IMR-90 (cell line): ENCODE measurements at regions not wholly inside any gene's neighbourhood (a gene's known extent, or its start where the extent isn't known, plus 50 kb on each side); places are given as distances from the start of the nearest gene placed in this dataset.

Experiments
- ATAC-seq: fragments of 200-7000 bp; cut with Tn5 transposase; 2 replicates; pipeline ENCODE4 v1.9.1; 2020; ENCODE audit warnings: low read depth, mild to moderate bottlenecking, moderate library complexity
- BruUV-seq: library from RNA; stranded (reverse); fragments of 400-500 nt; replicated peaks from 2 replicates; lab custom pipeline; 2021; lab: Mats Ljungman, UMichigan
- CTCF ChIA-PET: fragments of 300-600 bp; formaldehyde crosslinking; extraction: SDS; loops from one replicate; lab custom pipeline; 2021; ENCODE audit warnings: antibody characterized with exemption; lab: Yijun Ruan, JAX
- POLR2A ChIA-PET: fragments of 300-600 bp; sonication (Branson Sonifier 250); formaldehyde crosslinking; loops from one replicate; lab custom pipeline; 2022; ENCODE audit warnings: antibody characterized with exemption; ENCODE audit not compliant: unreplicated experiment; lab: Charles Lee
- DNase-seq: peaks from one replicate; pipeline ENCODE4 v3.0.0; 2013
- H2AFZ ChIP-seq: replicated peaks from 2 replicates; pipeline ENCODE3; 2013; ENCODE audit warnings: low read length, mild to moderate bottlenecking; ENCODE audit not compliant: poor library complexity
- H2AK5ac ChIP-seq: 2 replicates; pipeline ENCODE4 v1.6.1; 2013; ENCODE audit warnings: low read depth, low read length, inconsistent platforms
- H2AK9ac ChIP-seq: replicated peaks from 2 replicates; pipeline ENCODE3; 2013; ENCODE audit warnings: mild to moderate bottlenecking, low read depth, low read length, moderate library complexity; ENCODE audit not compliant: poor library complexity
- H2BK120ac ChIP-seq: 2 replicates; pipeline ENCODE4 v1.6.1; 2013; ENCODE audit warnings: low read depth, low read length, inconsistent platforms
- H2BK15ac ChIP-seq: 3 replicates; pipeline ENCODE4 v1.6.1; 2013; ENCODE audit warnings: low read depth, low read length, inconsistent platforms
- H2BK20ac ChIP-seq: 2 replicates; pipeline ENCODE4 v1.6.1; 2013; ENCODE audit warnings: low read depth, mild to moderate bottlenecking, inconsistent platforms, low read length, moderate library complexity
- H2BK5ac ChIP-seq: 2 replicates; pipeline ENCODE4 v1.6.1; 2013; ENCODE audit warnings: mild to moderate bottlenecking, low read depth, low read length, inconsistent platforms; ENCODE audit not compliant: poor library complexity, severe bottlenecking
- H3K14ac ChIP-seq: replicated peaks from 2 replicates; pipeline ENCODE4 v1.6.1; 2013; ENCODE audit warnings: low read depth, low read length, inconsistent platforms
- H3K18ac ChIP-seq: 2 replicates; pipeline ENCODE4 v1.6.1; 2013; ENCODE audit warnings: low read depth, low read length, control low read depth
- H3K23ac ChIP-seq: 2 replicates; pipeline ENCODE4 v1.6.1; 2013; ENCODE audit warnings: low read depth, low read length, inconsistent platforms
- H3K27ac ChIP-seq: 2 replicates; pipeline ENCODE4 v1.5.1; 2013; ENCODE audit warnings: mild to moderate bottlenecking, control low read depth, low read length; ENCODE audit not compliant: insufficient read depth
- H3K27me3 ChIP-seq: 2 replicates; pipeline ENCODE4 v1.6.1; 2013; ENCODE audit warnings: low read length; ENCODE audit not compliant: control insufficient read depth, insufficient read depth
- H3K36me3 ChIP-seq: 2 replicates; pipeline ENCODE4 v1.6.1; 2013; ENCODE audit warnings: low read length, mixed read lengths; ENCODE audit not compliant: control insufficient read depth, insufficient read depth
- H3K4ac ChIP-seq: 2 replicates; pipeline ENCODE4 v1.6.1; 2013; ENCODE audit warnings: low read depth, low read length, inconsistent platforms
- H3K4me1 ChIP-seq: 2 replicates; pipeline ENCODE4 v1.6.1; 2013; ENCODE audit warnings: low read length, mixed read lengths; ENCODE audit not compliant: control insufficient read depth, insufficient read depth
- H3K4me2 ChIP-seq: 2 replicates; pipeline ENCODE4 v1.6.1; 2013; ENCODE audit warnings: low read depth, mild to moderate bottlenecking, control low read depth, low read length, moderate library complexity
- H3K4me3 ChIP-seq: 2 replicates; pipeline ENCODE4 v1.5.1; 2013; ENCODE audit warnings: low read depth, mild to moderate bottlenecking, control low read depth, low read length, moderate library complexity; ENCODE audit not compliant: insufficient read depth
- H3K56ac ChIP-seq: 2 replicates; pipeline ENCODE4 v1.6.1; 2013; ENCODE audit warnings: low read length, inconsistent platforms; ENCODE audit not compliant: insufficient read depth; ENCODE audit errors: extremely low read depth
- H3K79me1 ChIP-seq, 2 experiments: 2 replicates each; pipeline ENCODE4 v1.6.1; 2013; ENCODE audit warnings: low read length in 2 of 2, inconsistent platforms in 1 of 2, low read depth in 1 of 2
- H3K9ac ChIP-seq: 2 replicates; pipeline ENCODE4 v1.6.1; 2013; ENCODE audit warnings: low read depth, low read length, control low read depth
- H3K9me1 ChIP-seq: 2 replicates; pipeline ENCODE4 v1.6.1; 2013; ENCODE audit warnings: low read length, inconsistent platforms; ENCODE audit not compliant: insufficient read depth
- H3K9me3 ChIP-seq: 2 replicates; pipeline ENCODE4 v1.6.1; 2013; ENCODE audit warnings: low read length; ENCODE audit not compliant: control insufficient read depth, insufficient read depth
- H4K20me1 ChIP-seq: 2 replicates; pipeline ENCODE4 v1.6.1; 2013; ENCODE audit warnings: low read length, inconsistent platforms; ENCODE audit not compliant: insufficient read depth
- H4K5ac ChIP-seq: 2 replicates; pipeline ENCODE4 v1.6.1; 2013; ENCODE audit warnings: mild to moderate bottlenecking, low read depth, low read length, control low read depth
- H4K8ac ChIP-seq, 2 experiments: 2 replicates each; pipeline ENCODE4 v1.6.1; 2013; ENCODE audit warnings: low read depth in 2 of 2, low read length in 2 of 2, control low read depth in 1 of 2, inconsistent platforms in 1 of 2
- H4K91ac ChIP-seq: 2 replicates; pipeline ENCODE4 v1.6.1; 2013; ENCODE audit warnings: low read depth, low read length, inconsistent platforms; ENCODE audit not compliant: insufficient read depth
- RCOR1 ChIP-seq: IDR thresholded peaks from 2 replicates; pipeline ENCODE4 v1.6.1; 2012; ENCODE audit warnings: mild to moderate bottlenecking, low read length, improper control_type of control experiment; ENCODE audit not compliant: insufficient replicate concordance
- WGBS, 2 experiments: methylation state at CpG; one replicate each; pipeline versions ENCODE4 v1.1.5 to v1.1.7; 2013; ENCODE audit warnings: missing lambda C conversion rate in 2 of 2; ENCODE audit not compliant: insufficient read length in 1 of 2; ENCODE audit errors: extremely low coverage in 2 of 2; 5-methylcytosine and 5-hydroxymethylcytosine counted together
- dilution Hi-C: fragments of 300-500 bp; cut with HindIII; formaldehyde crosslinking; loops from one replicate; pipeline ENCODE4 v1.14.3; 2018; ENCODE audit warnings: low sequenced_read_pairs; ENCODE audit not compliant: unreplicated experiment
- in situ Hi-C: fragments of 300-500 bp; cut with MboI; formaldehyde crosslinking; loops from 3 replicates; pipeline ENCODE4 v1.14.3; 2019; ENCODE audit warnings: low sequenced_read_pairs, inconsistent platforms, mixed read lengths
- intact Hi-C: fragments of 100-400 bp; cut with micrococcal nuclease; formaldehyde crosslinking; loops from 2 replicates; pipeline ENCODE4 v1.10.0; 2022

GRCh38 chr19:28687296-28687695, 525.7 kb downstream of the UQCRFS1 start:
- H2BK20ac ChIP-seq = no peak overlapping the region
- no peak overlapping the region for H2AK5ac ChIP-seq
- TF ChIP-seq RCOR1 = no peak
- no CpG with 5 or more reads among the region's 1 CpG for WGBS, 2 experiments
- H3K56ac ChIP-seq = no peak overlapping the region
- in situ Hi-C loops (no loop called here), dilution Hi-C loops (no loop called here), intact Hi-C loops (no loop called here)
- no peak overlapping the region for H3K14ac ChIP-seq
- H3K4ac ChIP-seq = no peak overlapping the region
- CTCF ChIA-PET = no interaction called here
- ATAC-seq (no peak), DNase-seq (no peak)
- no peaks in the 10 kb centered on the region for H3K27me3 ChIP-seq
- H2AFZ ChIP-seq = no peak overlapping the region
- no peak overlapping the region for H3K23ac ChIP-seq
- H4K8ac ChIP-seq = no peak overlapping the region
- H3K18ac ChIP-seq = no peak overlapping the region
- H3K79me1 ChIP-seq = no peaks in the 10 kb centered on the region
- no peaks in the 10 kb centered on the region for H3K9me1 ChIP-seq
- H3K4me2 ChIP-seq = no peak overlapping the region
- H2BK5ac ChIP-seq = no peak overlapping the region
- H3K4me1 ChIP-seq = no peaks in the 10 kb centered on the region
- no peak overlapping the region for H3K4me3 ChIP-seq
- no peak overlapping the region for H2BK120ac ChIP-seq
- H4K5ac ChIP-seq = no peak overlapping the region
- H3K27ac ChIP-seq = no peak overlapping the region
- H2BK15ac ChIP-seq = no peak overlapping the region
- H3K36me3 ChIP-seq = no peaks in the 10 kb centered on the region
- H2AK9ac ChIP-seq = no peak overlapping the region
- no peak overlapping the region for H3K9ac ChIP-seq
- H4K20me1 ChIP-seq = no peaks in the 10 kb centered on the region
- H3K9me3 ChIP-seq = peaks cover 5% of the 10 kb centered on the region
- no TSS peak for BruUV-seq
- no peak overlapping the region for H4K91ac ChIP-seq
- POLR2A ChIA-PET = no interaction called here
